HG03575 (cell line): ENCODE measurements at regions not wholly inside any gene's neighbourhood (a gene's known extent, or its start where the extent isn't known, plus 50 kb on each side); places are given as distances from the start of the nearest gene placed in this dataset.
"Not testable (repeated sequence)": the region's sequence is repeated elsewhere in the genome, so short reads cannot be mapped to it uniquely, and the experiment has no call there.

Source experiments
- ATAC-seq: cut with Tn5 transposase; IDR thresholded peaks from one replicate; pipeline ENCODE4 v1.9.1; 2021; ENCODE audit not compliant: unreplicated experiment, insufficient number of reproducible peaks, low FRiP score; ENCODE audit errors: extremely low read depth

GRCh38 chr16:18161224-18161623 is 175.3 kb downstream of the NPIPA8 start:
- not testable (repeated sequence) for ATAC-seq

- ATAC-seq: not testable (repeated sequence)
Observed at GRCh38 chr16:18159185-18159584, 177.4 kb downstream of the NPIPA8 start.

DNA sequence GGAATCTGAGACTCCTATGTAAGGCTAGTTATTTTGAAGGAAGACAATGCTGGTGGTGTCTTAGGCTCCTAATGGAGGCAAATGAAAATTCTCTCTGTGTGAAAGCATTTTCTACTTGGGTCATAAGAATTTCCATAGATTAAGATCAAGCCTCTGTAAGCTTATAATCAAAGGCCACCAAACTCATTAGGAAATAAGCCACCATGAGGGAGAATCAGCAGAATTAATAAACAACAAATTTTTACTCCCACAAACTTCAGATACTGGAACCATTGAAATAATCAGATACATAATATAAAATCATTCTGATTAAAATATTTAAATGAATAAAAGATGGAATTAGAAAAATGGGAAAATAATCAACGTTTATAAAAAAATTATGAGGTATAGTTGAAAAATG is 178.7 kb downstream of the NPIPA8 start:
- not testable (repeated sequence) for ATAC-seq

GRCh38 chr16:18152832-18153231 is 183.7 kb downstream of the NPIPA8 start:
- ATAC-seq: not testable (repeated sequence)

- ATAC-seq: not testable (repeated sequence)
Observed at GRCh38 chr16:18148132-18148531, 188.4 kb downstream of the NPIPA8 start.

DNA sequence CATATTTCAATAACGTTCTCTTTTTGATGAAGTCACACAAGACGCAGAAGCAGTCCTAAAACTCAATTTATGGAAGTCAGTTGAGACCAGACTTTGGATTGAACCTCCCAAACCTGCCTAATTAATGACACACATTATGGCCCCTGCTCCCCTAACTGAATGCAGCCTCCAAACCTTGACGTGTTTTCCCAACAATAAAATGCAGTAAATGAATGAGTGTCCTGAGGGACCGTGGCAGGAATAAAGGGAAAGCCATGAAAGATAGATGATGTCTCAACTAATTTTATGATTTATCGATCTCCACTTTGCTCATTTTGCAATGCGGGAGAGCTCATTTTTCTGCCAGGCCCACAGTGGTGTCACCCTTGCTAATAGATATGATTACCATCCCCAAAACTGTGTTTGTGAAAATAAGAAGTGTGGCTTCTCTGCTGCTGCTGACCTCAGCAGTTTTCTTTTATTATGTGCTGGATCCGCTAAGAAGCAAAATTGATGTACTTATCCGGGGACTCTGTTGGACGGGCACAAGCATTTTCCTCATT is 189.9 kb downstream of the NPIPA8 start:
- ATAC-seq: not testable (repeated sequence)

DNA sequence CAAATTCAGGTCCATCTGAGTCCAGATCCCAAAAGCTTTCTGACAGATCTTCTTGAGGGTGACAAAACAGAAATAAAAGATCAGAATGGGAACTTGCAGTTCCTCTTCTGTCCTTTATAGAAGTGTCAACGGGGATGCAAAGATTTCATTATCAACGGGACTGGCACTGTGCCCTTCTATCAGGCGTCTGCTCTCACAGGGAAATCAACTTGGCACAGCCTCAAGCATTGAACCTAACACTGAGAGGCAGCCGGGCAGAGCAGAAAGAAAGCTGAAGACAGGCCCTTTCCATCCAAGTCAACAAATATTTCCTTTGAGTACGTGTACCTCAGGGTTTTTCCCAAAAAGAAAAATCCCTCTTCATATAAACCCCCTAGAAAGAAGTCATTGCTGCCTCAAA is 194.5 kb downstream of the NPIPA8 start:
- ATAC-seq: not testable (repeated sequence)

DNA sequence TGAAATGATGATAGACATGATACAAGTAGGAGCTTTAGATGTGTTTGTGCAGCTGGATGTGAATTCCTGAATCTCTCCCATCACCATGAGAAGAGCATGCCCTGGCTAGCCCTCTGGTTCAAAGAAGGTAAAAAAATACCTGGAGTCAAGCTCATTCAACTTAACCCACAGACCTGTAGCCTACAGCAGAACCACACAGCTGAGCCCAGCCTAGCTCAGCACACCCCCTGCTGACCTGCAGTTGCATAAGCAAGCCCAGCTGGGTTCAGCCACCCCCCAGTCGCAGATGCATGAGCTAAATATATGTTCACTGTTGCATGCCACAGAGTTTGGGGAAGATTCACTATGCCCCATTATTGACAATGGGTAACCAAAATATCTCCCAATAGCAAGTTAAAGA is 200.2 kb downstream of the NPIPA8 start:
- ATAC-seq: not testable (repeated sequence)

DNA sequence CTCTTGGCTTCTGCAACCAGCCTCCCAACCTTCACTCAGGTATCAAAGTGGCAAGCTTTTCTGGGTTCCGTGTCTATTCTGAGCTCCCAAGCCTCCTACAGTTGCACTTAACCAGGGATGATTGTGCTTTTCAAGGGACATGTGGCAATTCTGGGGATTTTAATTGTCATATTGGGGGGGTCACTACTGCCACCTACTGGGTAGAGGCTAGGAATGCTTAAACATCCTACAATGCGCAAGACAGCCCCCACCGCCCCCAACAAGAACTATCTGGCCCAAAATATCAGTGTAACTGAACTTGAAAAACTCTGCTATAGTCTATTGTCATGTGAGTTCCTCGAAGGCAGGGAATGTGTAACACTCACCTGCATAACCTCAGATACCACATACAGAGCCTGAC is 201.5 kb downstream of the NPIPA8 start:
- not testable (repeated sequence) for ATAC-seq

DNA sequence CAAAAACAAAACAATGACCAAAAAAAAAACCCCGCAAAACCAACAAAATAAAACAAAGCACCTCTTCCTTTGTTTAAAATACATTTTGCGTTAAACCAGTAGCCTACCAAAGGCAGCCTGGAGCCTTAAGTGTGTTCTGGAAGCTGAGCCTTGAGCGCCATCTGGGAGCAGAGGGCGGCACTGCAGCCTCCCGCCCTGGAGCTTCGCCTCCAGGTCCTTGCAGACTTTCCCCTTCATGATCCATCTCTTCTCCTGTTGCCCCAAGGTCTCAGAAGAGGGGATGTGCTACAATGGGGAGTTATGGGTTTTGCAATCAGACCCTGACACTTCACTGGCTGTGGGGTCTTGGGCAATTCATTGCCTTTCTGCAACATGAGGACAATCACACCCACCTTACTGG is 204.9 kb downstream of the NPIPA8 start:
- ATAC-seq: not testable (repeated sequence)

GRCh38 chr16:18130478-18131120 is 205.9 kb downstream of the NPIPA8 start:
- ATAC-seq: not testable (repeated sequence)

- ATAC-seq: not testable (repeated sequence)
Observed at GRCh38 chr16:18127033-18127432, 209.5 kb downstream of the NPIPA8 start.

DNA sequence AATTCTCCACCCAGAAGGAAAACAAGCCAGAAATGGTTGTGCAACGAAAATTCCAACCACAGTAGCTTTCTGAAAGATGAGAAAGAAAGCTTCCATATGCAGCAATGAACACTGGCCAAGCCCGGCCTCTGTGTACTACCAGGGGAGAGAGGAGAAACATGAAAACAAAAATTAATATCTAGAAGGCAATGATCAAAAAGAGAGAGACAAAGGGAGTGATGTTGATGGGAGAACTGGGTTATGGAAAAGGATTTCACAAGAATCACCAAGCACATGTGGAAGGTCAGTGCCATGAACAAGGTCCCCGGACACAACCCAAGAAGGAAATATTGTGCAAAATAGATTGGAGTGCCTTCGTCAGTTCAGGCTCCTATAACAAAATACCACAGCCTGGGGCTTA is 217.4 kb downstream of the NPIPA8 start:
- ATAC-seq: not testable (repeated sequence)

GRCh38 chr16:18118684-18119083 is 217.9 kb downstream of the NPIPA8 start:
- ATAC-seq: not testable (repeated sequence)

GRCh38 chr16:18118071-18118470 is 218.5 kb downstream of the NPIPA8 start:
- ATAC-seq: not testable (repeated sequence)

DNA sequence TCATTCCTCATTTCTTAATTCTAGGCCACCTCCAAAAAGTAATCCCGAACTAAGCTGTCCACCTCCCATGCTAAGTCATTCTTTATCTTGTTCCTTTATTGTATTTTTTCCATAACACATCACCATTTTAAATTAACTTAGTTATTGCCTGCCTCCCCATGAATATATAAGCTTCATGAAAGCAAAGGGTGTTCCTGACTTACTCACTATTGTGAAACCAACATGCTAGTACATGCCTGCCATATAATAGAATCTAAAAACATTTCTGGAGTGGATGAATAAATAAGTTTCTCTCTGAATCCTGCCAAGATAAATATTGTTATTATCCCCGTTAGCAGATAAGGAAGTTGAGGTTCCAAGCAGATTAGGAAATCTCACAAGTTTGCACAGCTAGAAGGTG is 232.1 kb downstream of the NPIPA8 start:
- ATAC-seq: not testable (repeated sequence)

GRCh38 chr16:18101077-18101476 is 235.5 kb downstream of the NPIPA8 start:
- ATAC-seq: not testable (repeated sequence)

DNA sequence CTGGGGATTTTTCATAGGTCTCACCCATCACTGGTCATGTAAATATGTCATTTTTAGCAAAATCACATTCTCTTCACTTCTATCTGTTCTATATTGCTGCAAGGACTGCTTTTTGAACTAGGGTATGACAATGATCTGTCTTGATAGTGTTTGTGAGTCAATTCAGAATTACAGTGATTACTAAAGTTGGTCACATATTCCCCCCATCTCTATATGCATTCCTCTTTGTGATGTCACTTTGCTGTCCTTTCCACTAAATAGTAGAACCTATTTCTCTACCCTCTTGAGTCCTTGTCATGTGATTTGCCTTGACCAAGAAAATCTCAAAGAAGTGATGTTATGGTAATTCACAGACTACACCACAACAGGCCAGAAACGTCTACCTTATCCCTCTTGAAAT is 243.9 kb downstream of the NPIPA8 start:
- not testable (repeated sequence) for ATAC-seq

GRCh38 chr16:18080658-18081363 is 255.7 kb downstream of the NPIPA8 start:
- not testable (repeated sequence) for ATAC-seq

GRCh38 chr16:18077910-18078309 is 258.6 kb downstream of the NPIPA8 start:
- ATAC-seq: not testable (repeated sequence)
